ENCODE measurements at regions not wholly inside any gene's neighbourhood (a gene's known extent, or its start where the extent isn't known, plus 50 kb on each side); places are given as distances from the start of the nearest gene placed in this dataset.

DNA sequence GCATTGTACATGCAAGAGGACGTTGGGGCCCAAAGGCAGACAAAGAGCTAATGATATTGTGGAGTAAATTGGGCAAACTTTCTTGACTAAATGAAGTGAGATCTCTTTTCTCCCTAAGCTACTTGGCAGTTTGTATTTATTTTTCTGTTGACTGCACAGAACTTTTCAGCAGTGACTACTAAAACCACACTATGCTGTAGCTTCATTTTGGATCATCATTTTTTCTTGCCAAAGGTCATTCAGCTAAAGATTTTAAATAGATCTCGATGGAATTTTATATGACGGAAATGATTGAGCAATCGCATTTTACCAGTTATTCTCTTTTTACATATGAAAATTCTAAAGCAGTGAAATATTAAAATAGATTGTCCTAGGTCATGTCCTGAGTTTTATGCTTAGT, 286.1 kb upstream of the ACTBL2 start:
- Histone ChIP-seq H3K9ac (no peak overlapping the region), H3K79me2 (ENCODE audit: insufficient read depth) (no peaks in the 10 kb centered on the region), H2AFZ (ENCODE audit: low read depth) (no peak overlapping the region), H3K36me3 (replicated peaks in 1 of 2; ENCODE audit: control insufficient read depth in 1 of 2, insufficient read depth in 2 of 2, low read length in 1 of 2) (no peaks in the 10 kb centered on the region), H3K27ac (ENCODE audit: low read depth in 2 of 2, low read length in 1 of 2) (no peak overlapping the region), H3K9me3 (no peaks in the 10 kb centered on the region), H3K4me3 (ENCODE audit: low read depth in 2 of 2, low read length in 1 of 2) (no peak overlapping the region), H4K20me1 (ENCODE audit: insufficient read depth) (no peaks in the 10 kb centered on the region), H3K4me2 (no peak overlapping the region), H3F3A (replicated peaks; ENCODE audit: insufficient read depth) (no peaks in the 10 kb centered on the region), H3K9me2 (no peaks in the 10 kb centered on the region; the same call in 1 of the 2 replicates), H3K27me3 (ENCODE audit: insufficient read depth) (no peaks in the 10 kb centered on the region), H3K4me1 (ENCODE audit: control insufficient read depth in 1 of 2, insufficient read depth in 2 of 2, low read depth in 1 of 2, low read length in 1 of 2) (no peaks in the 10 kb centered on the region)
- POLR2A ChIA-PET: no interaction called here
- no peak for DNase-seq
- CTCF ChIA-PET: interaction anchor here (1.1 to 3.6 kb wide), 3 partner anchors 9 to 471 kb away, joined by 4 to 31 read pairs (median 5); no protein-coding TSS in a partner anchor
- 89% methylated on average over 4 of the region's 4 CpGs for WGBS (ENCODE audit: low lambda C conversion rate)
- no peak for TF ChIP-seq GABPA (IDR thresholded peaks at IDR 0.05; ENCODE audit: low read depth)
- no peak for TF ChIP-seq SMC3 (IDR thresholded peaks at IDR 0.05; ENCODE audit: low read depth, low read length)
- TF ChIP-seq, protein P1, sequence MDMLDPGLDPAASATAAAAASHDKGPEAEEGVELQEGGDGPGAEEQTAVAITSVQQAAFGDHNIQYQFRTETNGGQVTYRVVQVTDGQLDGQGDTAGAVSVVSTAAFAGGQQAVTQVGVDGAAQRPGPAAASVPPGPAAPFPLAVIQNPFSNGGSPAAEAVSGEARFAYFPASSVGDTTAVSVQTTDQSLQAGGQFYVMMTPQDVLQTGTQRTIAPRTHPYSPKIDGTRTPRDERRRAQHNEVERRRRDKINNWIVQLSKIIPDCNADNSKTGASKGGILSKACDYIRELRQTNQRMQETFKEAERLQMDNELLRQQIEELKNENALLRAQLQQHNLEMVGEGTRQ (IDR thresholded peaks at IDR 0.05; ENCODE audit: borderline replicate concordance, low read depth, low read length): no peak
- TF ChIP-seq RAD21 (IDR thresholded peaks at IDR 0.05; ENCODE audit: low read length): no peak
- no peak for TF ChIP-seq SIN3A (IDR thresholded peaks at IDR 0.05; ENCODE audit: borderline replicate concordance, low read depth, low read length)
- TF ChIP-seq USF1 (IDR thresholded peaks at IDR 0.05; ENCODE audit: borderline replicate concordance, low read depth): no peak
- no peak for TF ChIP-seq TAF1 (IDR thresholded peaks at IDR 0.05; ENCODE audit: borderline replicate concordance, low read depth, low read length)
- TF ChIP-seq YY1 (IDR thresholded peaks at IDR 0.05; ENCODE audit: low read depth): no peak
- TF ChIP-seq CHD2 (IDR thresholded peaks at IDR 0.05; ENCODE audit: low read length, partially characterized antibody): no peak
- TF ChIP-seq TCF12 (IDR thresholded peaks at IDR 0.05): no peak
- no peak for TF ChIP-seq MXI1 (IDR thresholded peaks at IDR 0.05; ENCODE audit: low read depth, low read length)
- no peak for TF ChIP-seq RFX5 (IDR thresholded peaks at IDR 0.05; ENCODE audit: low read length)
- no peak for TF ChIP-seq EP300 (IDR thresholded peaks at IDR 0.05; ENCODE audit: borderline replicate concordance in 1 of 2, low read depth in 1 of 2, low read length in 1 of 2)

- H3K27ac ChIP-seq (ENCODE audit: low read depth in 2 of 2, low read length in 1 of 2): no peak overlapping the region
- H3K36me3 ChIP-seq (replicated peaks in 1 of 2; ENCODE audit: control insufficient read depth in 1 of 2, insufficient read depth in 2 of 2, low read length in 1 of 2): no peaks in the 10 kb centered on the region
- no peaks in the 10 kb centered on the region for H3K27me3 ChIP-seq (ENCODE audit: insufficient read depth)
- no peaks in the 10 kb centered on the region for H3F3A ChIP-seq (replicated peaks; ENCODE audit: insufficient read depth)
- H2AFZ ChIP-seq (ENCODE audit: low read depth): no peak overlapping the region
- no peak for TF ChIP-seq GATA2 (CRISPR knock-in tag; IDR thresholded peaks at IDR 0.05)
- TF ChIP-seq RFX5 (IDR thresholded peaks at IDR 0.05; ENCODE audit: low read length): no peak
- TF ChIP-seq IRF3 (IDR thresholded peaks at IDR 0.05; ENCODE audit: low read depth, low read length): no peak
- no peak for TF ChIP-seq SIN3A (IDR thresholded peaks at IDR 0.05; ENCODE audit: borderline replicate concordance, low read depth, low read length)
- no peak for TF ChIP-seq PBX3 (IDR thresholded peaks at IDR 0.05)
- no peak for TF ChIP-seq MXI1 (IDR thresholded peaks at IDR 0.05; ENCODE audit: low read depth, low read length)
- TF ChIP-seq RXRA (IDR thresholded peaks at IDR 0.05; ENCODE audit: borderline replicate concordance, low read depth): no peak
- no peak for TF ChIP-seq FOXJ3 (CRISPR knock-in tag; IDR thresholded peaks at IDR 0.05)
- no peak for TF ChIP-seq JUND (IDR thresholded peaks at IDR 0.05)
- no peak overlapping the region for H3K4me2 ChIP-seq
- no peaks in the 10 kb centered on the region for H3K9me3 ChIP-seq
- 92% methylated on average over 4 of the region's 4 CpGs for WGBS (ENCODE audit: low lambda C conversion rate)
- no peaks in the 10 kb centered on the region for H4K20me1 ChIP-seq (ENCODE audit: insufficient read depth)
- CTCF ChIA-PET: no interaction called here
- H3K79me2 ChIP-seq (ENCODE audit: insufficient read depth): no peaks in the 10 kb centered on the region
- H3K9me2 ChIP-seq: no peaks in the 10 kb centered on the region; the same call in 1 of the 2 replicates
- H3K4me1 ChIP-seq (ENCODE audit: control insufficient read depth in 1 of 2, insufficient read depth in 2 of 2, low read depth in 1 of 2, low read length in 1 of 2): no peaks in the 10 kb centered on the region
- POLR2A ChIA-PET: no interaction called here
- DNase-seq: no peak
- H3K4me3 ChIP-seq (ENCODE audit: low read depth in 2 of 2, low read length in 1 of 2): no peak overlapping the region
- no peak overlapping the region for H3K9ac ChIP-seq
These were observed 282.0 kb upstream of the ACTBL2 start for GRCh38 chr5:57764479-57765089.
